DMS53 (cell line): ENCODE measurements at regions not wholly inside any gene's neighbourhood (a gene's known extent, or its start where the extent isn't known, plus 50 kb on each side); places are given as distances from the start of the nearest gene placed in this dataset.

Experiments used
- DNase-seq: peaks from one replicate; lab custom pipeline; 2025; lab: John Stamatoyannopoulos, UW

- peak; percentile 82 for DNase-seq
Observed at GRCh38 chr1:30379684-30380624, 343.4 kb downstream of the MATN1 start.

DNA sequence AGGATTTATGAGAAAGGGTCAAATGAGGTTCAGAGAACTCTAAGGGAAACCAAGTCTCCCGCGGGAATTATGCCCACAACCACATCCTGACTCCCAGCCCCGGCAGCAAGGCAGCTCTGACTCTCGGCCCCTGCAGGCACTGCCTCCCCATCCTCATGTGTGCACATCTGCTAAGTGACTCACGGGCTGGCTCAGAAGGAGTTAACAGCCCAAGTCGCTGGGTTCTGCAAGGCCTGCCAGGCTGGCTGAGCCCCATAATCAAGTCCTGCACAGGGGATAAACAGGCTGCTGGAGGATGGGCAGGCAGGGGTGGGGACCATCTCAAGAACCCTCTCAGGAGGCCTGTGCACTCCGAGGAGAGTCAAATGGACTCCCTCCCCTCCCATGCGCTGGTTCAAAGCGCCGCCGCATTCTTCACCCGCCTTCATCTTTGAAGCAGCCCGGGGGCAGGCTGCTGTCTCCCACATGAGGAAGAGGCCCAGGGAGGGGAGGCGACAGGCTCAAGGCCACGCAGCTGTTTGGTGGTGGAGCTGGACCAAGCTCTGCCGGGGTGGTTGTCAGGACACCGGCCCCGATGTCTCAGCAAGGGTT is 344.3 kb downstream of the MATN1 start:
- no peak for DNase-seq

- no peak for DNase-seq
Observed at GRCh38 chr1:30378003-30378596, 345.3 kb downstream of the MATN1 start.

DNA sequence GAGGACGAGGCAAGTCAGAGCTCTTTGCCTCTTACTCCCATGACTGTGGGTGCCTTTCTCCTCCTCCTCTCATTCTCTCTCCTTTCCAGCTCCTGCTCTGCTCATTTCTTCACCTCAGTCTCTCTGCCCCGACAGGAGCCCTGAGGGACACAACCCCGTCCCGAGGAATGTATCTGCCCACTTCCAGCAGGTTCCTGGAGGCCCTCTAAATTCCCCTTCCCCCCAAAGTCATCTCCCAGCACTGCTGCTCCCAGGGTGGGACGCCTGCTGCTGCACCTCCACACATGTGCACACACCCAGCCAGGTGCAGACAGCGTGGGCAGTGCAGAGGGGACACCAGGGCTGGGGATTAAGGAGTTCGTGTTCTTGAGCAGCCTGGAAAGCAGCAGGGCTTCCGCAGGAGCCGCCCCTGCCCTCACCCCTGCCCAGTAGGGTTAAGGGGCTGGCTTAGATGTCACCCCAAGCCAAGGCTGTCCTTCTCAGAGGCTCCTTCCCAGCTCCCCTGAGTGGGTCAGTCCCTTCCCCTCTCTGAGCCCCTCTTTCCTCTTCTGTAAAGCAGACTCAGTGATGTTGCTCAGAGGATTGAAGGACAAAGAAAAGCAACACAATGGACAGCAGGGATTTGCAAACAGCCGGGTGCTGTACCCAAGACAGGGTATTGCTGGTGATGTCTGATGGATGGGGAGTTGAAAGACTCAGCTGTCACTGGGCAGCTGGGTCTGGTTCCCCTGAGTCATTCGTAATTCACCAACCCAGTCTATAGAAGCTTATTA is 346.0 kb downstream of the MATN1 start:
- no peak for DNase-seq

GRCh38 chr1:30376054-30376697 is 347.2 kb downstream of the MATN1 start:
- no peak for DNase-seq

DNA sequence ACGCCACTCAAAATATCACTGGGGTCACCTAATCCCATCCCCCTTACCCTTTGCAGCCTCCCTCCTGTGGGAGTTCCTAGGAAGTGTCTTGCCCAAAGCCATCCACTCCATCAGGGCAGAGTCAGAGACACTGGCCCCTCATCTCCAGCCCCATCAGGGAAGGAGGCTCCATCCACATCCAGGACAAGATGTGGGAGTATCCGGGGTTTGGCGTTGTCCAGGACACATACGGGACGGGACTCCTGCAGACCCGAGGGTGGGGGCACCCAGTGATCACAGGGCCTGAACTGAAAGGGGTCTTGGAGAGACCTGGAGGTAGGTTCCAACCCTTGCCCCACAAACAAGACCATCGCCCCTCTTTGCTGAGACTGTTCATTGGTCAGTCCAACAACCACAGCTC is 348.2 kb downstream of the MATN1 start:
- DNase-seq, result no peak

DNA sequence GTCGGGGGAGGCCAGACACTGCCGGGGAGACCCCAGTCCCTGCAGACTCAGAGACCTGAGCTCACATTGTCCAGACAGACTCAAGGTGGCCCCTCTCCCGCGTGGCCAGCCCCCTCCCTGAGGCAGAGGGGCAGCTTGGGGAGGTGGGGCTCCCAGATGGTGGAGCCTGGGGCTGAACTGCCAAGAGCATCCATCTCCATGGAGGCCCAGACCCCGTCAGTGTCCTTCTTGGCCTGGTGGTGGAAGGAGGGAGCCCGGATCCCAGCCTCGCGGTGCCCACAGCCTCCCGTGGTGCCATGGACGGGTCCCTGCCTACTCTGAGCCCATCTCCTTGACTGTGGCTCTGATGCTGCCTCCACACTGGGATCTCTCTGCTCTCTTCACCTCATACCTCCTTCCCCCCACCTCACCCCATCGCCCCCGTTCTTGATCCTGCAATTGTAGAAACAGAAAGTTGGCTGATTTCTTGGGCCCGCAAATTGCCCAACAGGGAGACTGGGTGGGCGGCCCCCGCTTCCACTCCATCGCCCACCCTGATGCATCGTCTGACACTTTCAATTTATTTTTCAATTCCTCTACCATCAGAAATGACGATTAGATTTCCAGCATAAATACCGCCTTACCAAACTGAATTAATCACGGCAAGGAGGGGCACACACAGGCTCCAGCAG is 348.9 kb downstream of the MATN1 start:
- no peak for DNase-seq

DNA sequence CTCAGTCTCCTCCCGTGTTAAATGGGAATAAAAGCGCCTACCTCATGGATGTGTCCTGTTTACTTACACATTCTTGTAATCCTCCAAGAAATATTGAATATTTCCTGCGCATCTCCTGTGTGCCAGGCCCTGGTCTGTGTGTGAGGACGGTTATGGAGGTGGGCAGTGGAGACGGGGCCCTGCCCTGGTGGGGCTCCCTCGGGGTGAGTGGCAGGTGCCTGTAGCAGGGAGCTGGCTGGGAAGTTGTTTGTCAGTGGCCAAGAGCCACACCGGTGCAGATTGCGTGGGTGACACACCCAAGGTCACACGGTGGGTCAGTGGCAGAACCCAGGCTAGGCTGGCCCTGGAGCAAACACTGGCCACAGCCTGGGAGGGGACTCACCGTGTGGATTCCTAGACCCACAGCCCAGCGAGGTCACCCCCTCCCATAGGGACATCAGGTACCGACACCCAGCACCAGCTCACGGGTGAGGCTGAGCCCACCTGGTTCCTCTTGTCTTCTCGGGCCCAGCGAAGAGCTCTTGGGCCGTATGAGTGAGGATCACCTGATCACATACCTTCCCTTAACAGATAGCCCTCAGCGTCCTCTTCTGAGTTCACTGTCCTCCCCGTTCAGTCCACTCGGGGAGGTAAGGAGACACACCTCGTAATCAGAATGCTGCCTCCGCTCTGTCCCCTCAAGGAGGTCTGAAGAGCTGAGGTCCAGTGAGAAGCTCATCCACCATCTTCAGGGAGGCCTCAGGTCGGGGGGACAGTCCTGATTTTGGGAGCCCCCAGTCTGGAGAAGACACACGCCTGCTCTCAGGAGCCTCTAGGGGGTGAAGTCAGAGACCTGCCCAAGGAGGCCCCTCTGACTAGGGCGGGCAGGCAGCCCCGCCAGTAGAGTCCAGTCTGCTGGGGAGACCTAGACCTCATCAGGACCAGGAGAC is 349.6 kb downstream of the MATN1 start:
- no peak for DNase-seq

GRCh38 chr1:30372792-30373433 is 350.5 kb downstream of the MATN1 start:
- no peak for DNase-seq

- DNase-seq, result no peak
Observed at GRCh38 chr1:30371888-30372791, 351.2 kb downstream of the MATN1 start.

DNA sequence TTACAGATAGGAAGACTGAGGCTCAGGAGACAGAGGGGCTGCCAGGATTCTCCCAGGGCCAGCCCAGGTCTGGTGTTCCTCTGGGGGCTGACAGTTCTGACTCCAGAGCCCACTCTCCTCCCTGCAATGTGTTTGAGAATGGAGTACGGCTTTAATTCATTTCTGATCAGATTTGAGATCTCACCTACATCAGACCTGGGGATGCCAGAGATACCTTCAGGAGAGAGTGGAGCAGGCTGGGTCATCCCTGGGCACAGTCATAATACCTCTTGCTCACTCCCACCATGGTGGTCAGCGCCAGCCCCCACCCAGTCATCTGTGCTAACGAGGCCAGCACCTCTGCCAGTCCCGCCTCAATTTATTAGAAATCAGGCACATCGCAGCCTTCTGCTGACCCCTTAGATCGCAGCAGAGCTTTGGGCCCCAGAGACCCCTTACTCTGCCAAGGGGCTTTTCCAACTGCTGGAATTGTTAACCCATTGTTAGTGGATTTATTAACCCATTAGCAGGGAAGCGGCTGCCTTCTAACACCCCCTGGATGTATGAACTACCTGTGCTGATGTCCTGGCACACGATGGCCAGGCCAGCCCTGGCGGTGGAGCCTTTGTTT is 352.1 kb downstream of the MATN1 start:
- no peak for DNase-seq

- DNase-seq, result no peak
Observed at GRCh38 chr1:30368651-30369240, 354.6 kb downstream of the MATN1 start.

GRCh38 chr1:30366911-30367310 is 356.5 kb downstream of the MATN1 start:
- DNase-seq, result no peak

DNA sequence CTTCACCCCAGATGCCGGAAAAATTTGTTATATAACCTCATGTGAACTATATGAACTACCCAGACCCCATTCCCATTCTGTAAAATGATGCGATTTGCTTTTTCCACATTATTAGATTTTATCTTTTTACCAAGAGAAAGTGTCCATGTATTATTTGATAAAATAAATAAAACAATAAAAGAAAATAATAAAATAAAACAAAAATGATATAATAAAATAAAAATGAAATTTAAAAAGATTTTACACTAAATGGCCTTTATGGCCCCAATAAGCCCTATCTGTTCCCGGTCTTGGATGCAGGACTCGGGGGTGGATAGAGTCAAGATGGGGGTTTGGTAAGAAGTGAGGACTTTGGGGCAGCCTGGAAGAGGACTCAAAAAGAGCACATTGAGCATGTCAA is 357.2 kb downstream of the MATN1 start:
- DNase-seq, result no peak

GRCh38 chr1:30365596-30365995 is 357.8 kb downstream of the MATN1 start:
- no peak for DNase-seq

DNA sequence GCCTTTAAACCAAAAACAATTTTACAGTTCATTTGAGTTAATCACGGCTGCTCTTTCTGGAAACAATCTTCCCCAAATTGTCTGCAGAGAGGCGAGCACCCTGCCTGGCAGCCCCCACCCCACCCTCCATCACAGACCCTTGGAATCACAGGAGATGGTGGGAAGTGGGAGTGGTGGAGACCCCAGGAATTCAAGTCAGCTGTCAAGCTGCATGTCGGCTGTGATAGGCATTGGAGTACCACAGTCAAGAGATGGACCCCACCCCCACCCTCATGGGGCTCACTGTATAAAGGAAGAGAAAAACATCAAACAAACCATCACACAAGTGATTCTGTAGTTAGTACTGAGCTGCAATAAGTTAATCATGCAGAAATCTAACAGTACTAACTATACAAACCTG is 360.4 kb downstream of the MATN1 start:
- no peak for DNase-seq

DNA sequence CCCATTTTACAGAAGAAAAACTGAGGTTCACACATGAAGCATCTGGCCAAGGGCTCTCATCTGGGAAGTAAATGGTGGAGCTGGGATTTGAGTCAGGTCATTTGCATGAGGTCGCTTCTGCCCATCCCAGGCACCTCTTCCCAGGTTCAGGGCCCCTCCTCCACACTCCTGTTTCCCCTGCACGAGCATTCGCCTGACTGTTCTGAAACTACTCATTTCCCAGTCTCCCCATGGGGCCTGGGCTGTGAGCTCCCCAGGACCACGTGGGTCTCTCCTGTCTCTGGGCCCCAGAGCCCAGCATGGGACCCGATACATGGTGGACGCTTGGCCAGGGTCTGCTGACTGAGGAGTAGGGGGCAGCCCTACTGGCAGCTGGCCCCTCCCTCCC is 360.8 kb downstream of the MATN1 start:
- no peak for DNase-seq
